HG03571 (cell line): ENCODE measurements at regions not wholly inside any gene's neighbourhood (a gene's known extent, or its start where the extent isn't known, plus 50 kb on each side); places are given as distances from the start of the nearest gene placed in this dataset.

Experiments used
- ATAC-seq: cut with Tn5 transposase; IDR thresholded peaks from one replicate; pipeline ENCODE4 v1.9.1; 2021; ENCODE audit not compliant: unreplicated experiment

GRCh38 chr3:67286586-67286985 lies 288.5 kb downstream of the KBTBD8 start:
- ATAC-seq: no peak

GRCh38 chr3:67288466-67289106 lies 290.5 kb downstream of the KBTBD8 start:
- no peak for ATAC-seq

GRCh38 chr3:67289626-67290025 lies 291.5 kb downstream of the KBTBD8 start:
- ATAC-seq: no peak

DNA sequence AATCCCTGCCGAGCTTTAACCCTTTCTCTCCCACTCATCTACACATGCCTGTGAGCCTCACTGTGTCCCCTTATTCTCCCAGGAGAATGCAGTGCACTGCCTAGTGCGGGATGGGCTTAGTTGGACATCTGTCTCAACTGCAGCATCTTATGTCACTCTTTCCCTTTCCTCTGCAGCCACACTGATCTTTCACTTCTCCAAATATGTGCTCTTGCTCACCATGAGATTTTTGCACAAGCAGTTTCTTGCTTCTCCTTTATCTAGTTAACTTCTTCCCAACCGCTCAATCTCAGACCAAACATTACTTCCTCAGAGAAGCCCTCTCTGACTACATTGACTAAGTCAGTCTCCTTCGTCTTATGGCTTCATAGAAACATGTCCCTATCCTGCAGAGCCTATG lies 292.3 kb downstream of the KBTBD8 start:
- ATAC-seq: no peak

DNA sequence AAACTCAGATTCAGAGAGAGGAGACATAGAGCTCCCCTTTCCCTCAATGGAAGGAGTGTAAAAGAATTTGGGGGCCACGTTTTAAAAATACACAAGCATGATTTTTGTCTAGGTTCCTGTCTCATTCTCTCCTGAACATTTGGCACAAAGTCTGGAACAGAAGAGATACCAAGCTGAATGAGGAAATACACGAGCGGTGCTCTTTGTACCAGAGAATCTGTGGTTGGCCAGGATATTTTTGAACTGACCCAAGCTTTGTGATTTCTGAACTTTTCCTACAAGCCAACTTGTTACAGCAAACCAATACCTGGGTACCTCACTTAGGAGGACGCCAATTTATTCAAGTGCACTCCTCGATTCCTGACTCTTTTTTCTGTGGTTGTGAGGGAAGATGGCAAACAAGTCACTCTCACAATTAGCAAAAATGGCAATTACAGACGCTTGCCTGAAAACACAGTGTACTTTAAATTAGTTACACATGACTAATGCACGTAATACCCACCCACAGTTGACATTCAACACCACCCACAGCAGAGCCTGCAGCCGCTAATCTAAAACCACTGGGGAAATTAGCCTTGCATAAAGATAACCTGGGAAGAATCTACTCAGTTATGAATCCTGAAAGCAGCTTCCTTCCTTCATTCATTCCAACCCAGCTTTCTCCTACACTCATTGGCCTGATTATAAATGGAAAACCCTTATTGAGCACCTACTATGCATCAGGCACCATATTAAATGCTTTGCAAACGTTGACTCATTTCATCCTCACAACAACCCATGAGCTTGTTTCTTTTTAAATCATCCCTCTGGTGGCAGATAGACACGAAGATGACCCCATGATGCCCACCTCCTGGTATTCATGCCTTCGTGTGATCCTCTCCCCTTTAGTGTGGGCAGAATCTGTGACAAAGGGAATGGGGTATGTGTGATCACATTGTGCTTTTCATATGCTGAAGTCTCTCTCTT lies 293.5 kb downstream of the KBTBD8 start:
- no peak for ATAC-seq

GRCh38 chr3:67292356-67293121 lies 294.4 kb downstream of the KBTBD8 start:
- no peak for ATAC-seq

- no peak for ATAC-seq
These were observed 296.2 kb downstream of the KBTBD8 start for GRCh38 chr3:67294341-67294740.

- ATAC-seq: no peak
These were observed 298.2 kb downstream of the KBTBD8 start for GRCh38 chr3:67296039-67296892.

DNA sequence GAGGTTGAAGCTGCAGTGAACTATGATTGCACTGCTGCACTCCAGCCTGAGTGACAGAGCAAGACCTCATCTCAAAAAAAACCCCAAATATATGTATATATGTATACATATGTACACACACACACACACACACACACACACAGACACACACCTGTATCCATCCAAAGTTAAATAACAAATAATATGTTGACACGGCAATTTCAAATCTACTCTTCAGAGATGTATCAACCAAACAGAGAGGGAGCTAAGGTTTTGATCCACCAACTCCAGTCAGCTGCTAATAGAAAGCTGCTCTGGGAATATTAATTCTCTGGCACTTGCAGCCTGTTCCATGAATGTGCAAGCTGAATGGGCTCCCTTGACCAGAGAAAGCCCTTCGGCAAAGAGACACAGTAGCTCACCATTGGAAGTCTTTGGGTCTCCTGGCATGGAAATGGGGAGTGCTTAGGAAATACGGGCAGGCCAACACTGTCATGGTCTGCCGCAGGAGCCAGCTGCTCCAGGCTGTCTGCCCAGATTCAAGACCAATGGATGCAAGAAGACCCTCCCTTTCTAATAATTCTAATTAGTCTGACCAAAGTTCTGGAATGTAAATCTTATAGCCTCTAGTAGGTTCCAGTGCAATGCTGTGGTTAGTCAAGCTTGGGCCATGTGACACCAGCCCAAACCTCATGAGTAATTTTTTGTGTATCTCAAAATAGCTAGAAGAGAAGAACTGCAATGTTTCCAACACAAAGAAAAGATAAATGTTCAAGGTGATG lies 299.8 kb downstream of the KBTBD8 start:
- no peak for ATAC-seq

- no peak for ATAC-seq
These were observed 303.4 kb downstream of the KBTBD8 start for GRCh38 chr3:67301556-67301955.

DNA sequence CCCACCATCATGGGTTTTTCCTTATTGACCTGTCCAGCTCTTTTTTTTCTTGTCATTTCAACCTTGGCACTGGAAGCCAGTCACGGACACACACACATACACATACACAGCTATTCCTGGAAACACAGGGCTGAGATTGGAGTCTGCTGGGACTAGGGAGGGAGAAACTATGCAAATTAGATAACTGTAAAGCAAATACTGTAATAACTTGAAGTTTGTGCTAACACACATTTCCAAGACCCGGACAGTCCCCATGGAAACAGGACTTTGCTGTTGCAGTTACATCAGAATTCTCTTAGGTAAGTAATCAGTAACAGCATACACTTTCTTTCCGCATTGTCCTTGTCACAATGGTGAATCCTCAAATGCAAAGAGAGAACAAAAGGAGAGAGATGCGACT lies 304.4 kb downstream of the KBTBD8 start:
- ATAC-seq: no peak

- no peak for ATAC-seq
These were observed 307.1 kb downstream of the KBTBD8 start for GRCh38 chr3:67305160-67305559.

- ATAC-seq: no peak
These were observed 307.8 kb downstream of the KBTBD8 start for GRCh38 chr3:67305922-67306321.

DNA sequence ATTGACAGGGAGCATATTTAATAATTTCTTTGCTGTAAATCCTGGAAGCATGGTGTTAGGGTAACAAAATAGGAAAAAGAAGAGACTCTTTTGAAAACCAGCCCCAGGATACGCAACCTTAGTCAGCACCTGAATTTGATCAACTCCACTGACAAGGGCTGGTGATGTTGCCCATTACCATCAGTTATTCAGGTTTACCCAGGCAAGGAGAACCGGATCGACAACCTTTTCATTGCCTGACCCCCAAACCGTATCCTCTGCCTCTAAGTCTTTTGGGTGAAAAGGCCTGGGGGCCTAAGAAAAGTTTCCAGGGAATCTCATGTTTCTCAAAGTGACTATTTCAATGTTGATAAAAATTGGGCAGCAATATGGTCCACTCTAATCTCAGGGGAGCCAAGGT lies 313.3 kb downstream of the KBTBD8 start:
- no peak for ATAC-seq

GRCh38 chr3:67312155-67312554 lies 314.0 kb downstream of the KBTBD8 start:
- ATAC-seq: no peak

DNA sequence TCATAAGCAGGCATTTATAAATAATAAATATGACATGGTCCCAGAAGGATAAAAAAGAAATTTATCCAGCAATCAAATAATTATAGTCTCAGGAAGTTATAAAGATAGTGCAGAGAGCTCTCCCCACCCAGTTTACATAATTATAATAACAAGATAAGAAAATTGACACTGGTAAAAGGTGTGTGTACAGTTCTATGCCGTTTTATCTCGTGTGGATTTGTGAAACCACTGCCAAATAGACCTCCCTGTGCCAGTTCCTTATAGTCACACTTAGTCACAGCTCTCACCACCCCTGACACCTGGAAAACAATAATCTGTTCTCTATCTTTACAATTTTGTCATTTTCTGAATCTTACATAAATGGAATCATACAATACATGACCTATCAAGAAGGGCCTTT lies 320.1 kb downstream of the KBTBD8 start:
- ATAC-seq: no peak

DNA sequence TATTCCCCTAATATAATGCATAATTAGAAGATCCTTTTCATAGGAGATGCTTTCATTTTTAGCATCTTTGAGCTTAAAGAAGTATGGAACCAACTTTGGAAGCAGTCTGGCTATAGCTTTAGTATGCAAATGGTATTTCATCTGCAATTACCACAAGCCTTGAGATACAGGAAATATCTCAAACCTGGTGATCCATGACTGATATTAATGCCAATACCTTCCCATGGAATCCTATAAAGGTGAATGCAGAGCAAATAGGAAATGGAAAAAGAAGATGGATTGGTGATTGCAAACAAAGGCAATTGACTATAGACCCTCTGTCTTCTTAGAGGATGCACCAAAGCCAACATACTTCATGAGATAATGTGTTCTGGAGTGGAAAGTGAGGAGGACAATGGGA lies 326.4 kb downstream of the KBTBD8 start:
- no peak for ATAC-seq
